ENCODE measurements at regions not wholly inside any gene's neighbourhood (a gene's known extent, or its start where the extent isn't known, plus 50 kb on each side); places are given as distances from the start of the nearest gene placed in this dataset.
A peak's percentile ranks its signal among the peaks of the same experiment; 100 is the strongest.

GRCh38 chr4:133355633-133356032, 206.5 kb downstream of the PCDH10 start:
- no peak overlapping the region for H3K4me3 ChIP-seq (replicated peaks in 1 of 2; ENCODE audit: low read depth in 2 of 2, low read length in 2 of 2)
- DNase-seq (ENCODE audit: low read depth in 2 of 2), result peak in 1 of 2 donors; percentile 29
- no peak for TF ChIP-seq CTCF (IDR thresholded peaks at IDR 0.05; ENCODE audit: low read depth, low read length)

GRCh38 chr4:133347409-133347808, 198.3 kb downstream of the PCDH10 start:
- no peak overlapping the region for H3K4me3 ChIP-seq (replicated peaks in 1 of 2; ENCODE audit: low read depth in 2 of 2, low read length in 2 of 2)
- no peak for TF ChIP-seq CTCF (IDR thresholded peaks at IDR 0.05; ENCODE audit: low read depth, low read length)
- DNase-seq (ENCODE audit: low read depth in 2 of 2), result no peak

- TF ChIP-seq CTCF (IDR thresholded peaks at IDR 0.05; ENCODE audit: low read depth, low read length), result no peak
- no peak for DNase-seq (ENCODE audit: low read depth in 2 of 2)
- no peak overlapping the region for H3K4me3 ChIP-seq (replicated peaks in 1 of 2; ENCODE audit: low read depth in 2 of 2, low read length in 2 of 2)
Observed at GRCh38 chr4:133324491-133324890, 175.4 kb downstream of the PCDH10 start.

GRCh38 chr4:133323670-133324069, 174.6 kb downstream of the PCDH10 start:
- no peak overlapping the region for H3K4me3 ChIP-seq (replicated peaks in 1 of 2; ENCODE audit: low read depth in 2 of 2, low read length in 2 of 2)
- no peak for TF ChIP-seq CTCF (IDR thresholded peaks at IDR 0.05; ENCODE audit: low read depth, low read length)
- DNase-seq (ENCODE audit: low read depth in 2 of 2), result no peak

GRCh38 chr4:133320576-133321170, 171.6 kb downstream of the PCDH10 start:
- peak; percentile 37 to 42 for DNase-seq (ENCODE audit: low read depth in 2 of 2)
- TF ChIP-seq CTCF (IDR thresholded peaks at IDR 0.05; ENCODE audit: low read depth, low read length), result peak; percentile 52
- H3K4me3 ChIP-seq (replicated peaks in 1 of 2; ENCODE audit: low read depth in 2 of 2, low read length in 2 of 2), result no peak overlapping the region

GRCh38 chr4:133316909-133317308, 167.8 kb downstream of the PCDH10 start:
- peak in 1 of 2 donors; percentile 20 for DNase-seq (ENCODE audit: low read depth in 2 of 2)
- TF ChIP-seq CTCF (IDR thresholded peaks at IDR 0.05; ENCODE audit: low read depth, low read length), result no peak
- H3K4me3 ChIP-seq (replicated peaks in 1 of 2; ENCODE audit: low read depth in 2 of 2, low read length in 2 of 2), result no peak overlapping the region

- H3K4me3 ChIP-seq (replicated peaks in 1 of 2; ENCODE audit: low read depth in 2 of 2, low read length in 2 of 2), result no peak overlapping the region
- no peak for TF ChIP-seq CTCF (IDR thresholded peaks at IDR 0.05; ENCODE audit: low read depth, low read length)
- DNase-seq (ENCODE audit: low read depth in 2 of 2), result no peak
Observed at GRCh38 chr4:133314991-133315390, 165.9 kb downstream of the PCDH10 start.
